GM04504 (cell line): ENCODE measurements at regions not wholly inside any gene's neighbourhood (a gene's known extent, or its start where the extent isn't known, plus 50 kb on each side); places are given as distances from the start of the nearest gene placed in this dataset.
"Not testable (repeated sequence)": the region's sequence is repeated elsewhere in the genome, so short reads cannot be mapped to it uniquely, and the experiment has no call there.

Experiments
- DNase-seq: peaks from one replicate; pipeline ENCODE4 v3.0.0-alpha.2; 2012; ENCODE audit warnings: low read depth

DNA sequence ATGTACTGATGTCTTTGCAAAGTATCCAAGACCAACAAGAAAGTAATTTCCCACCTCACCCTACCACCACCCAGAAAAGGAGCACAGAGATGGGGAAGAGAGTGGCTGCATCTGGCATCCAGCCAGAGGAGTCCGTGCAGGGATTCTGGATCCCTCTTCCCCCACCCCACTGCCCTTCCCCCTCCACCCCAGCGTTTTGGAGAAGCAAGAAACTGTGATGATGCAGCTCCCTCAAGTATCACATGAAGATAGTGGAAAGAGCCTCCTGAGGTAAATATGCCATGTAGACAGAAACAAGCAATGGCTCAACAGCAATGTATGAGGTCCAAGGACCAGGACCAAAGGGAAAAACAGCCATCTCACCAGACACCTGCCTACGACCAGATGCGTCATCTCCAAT lies 153.8 kb downstream of the DEPDC1B start:
- DNase-seq = no peak

- DNase-seq = no peak
Observed at GRCh38 chr5:60545551-60545950, 154.4 kb downstream of the DEPDC1B start.

DNA sequence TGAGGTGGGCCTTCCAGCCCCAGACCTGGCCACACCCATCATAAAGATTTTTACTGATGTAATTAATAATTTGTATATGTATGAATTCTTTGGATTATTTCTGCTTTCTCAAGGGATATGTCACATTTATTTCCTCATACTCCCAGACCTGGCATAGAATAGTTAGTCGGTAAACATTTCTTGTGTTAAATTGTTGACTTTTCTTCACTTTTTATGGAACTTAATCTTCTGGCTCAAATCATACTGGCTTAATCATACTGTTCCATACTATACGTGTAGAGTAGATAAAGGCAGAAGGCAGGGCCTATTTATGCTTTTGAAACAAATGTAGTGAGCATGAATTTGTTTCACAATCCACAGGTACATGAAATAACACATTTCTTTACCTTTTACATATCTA lies 155.8 kb downstream of the DEPDC1B start:
- DNase-seq = no peak

DNA sequence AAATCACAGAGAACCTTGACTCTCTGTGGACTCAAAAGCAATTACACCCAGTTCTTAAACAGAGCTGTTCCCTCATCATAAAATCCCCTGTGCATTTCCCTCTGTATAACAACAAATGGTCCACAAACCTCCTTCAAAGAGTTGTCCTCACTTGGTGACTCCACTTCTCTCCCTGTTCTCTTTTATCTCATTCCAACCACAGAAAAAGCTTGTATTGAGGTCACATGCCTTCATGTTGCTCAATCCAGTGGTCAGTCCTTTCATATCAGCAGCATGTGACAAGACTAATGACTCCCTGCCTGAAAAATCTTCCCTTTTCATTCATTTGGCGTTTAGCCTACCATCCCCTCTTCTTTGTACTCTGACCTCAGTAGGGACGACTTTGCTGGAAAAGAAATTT lies 158.0 kb downstream of the DEPDC1B start:
- no peak for DNase-seq

- DNase-seq = no peak
Observed at GRCh38 chr5:60540856-60541805, 158.8 kb downstream of the DEPDC1B start.

- DNase-seq = no peak
Observed at GRCh38 chr5:60538955-60539866, 160.8 kb downstream of the DEPDC1B start.

DNA sequence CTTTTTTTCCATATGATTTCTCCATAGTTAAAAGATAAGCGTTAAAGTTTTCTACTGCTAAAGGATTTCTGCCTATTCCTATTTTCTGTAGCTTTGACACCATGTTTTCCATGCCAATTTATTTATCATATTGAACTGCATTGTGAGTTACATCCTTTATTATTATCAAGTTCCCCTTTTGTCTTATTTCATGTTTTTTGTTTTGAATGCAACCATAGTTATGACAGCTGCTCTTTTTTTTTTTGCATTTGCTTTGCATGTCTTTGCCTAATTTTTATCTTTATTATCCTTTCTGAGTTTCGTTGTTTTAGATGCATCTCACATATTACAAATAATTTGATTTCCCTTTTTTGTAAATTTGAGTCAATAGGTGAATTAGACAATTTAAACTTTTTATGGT lies 161.5 kb downstream of the DEPDC1B start:
- no peak for DNase-seq

DNA sequence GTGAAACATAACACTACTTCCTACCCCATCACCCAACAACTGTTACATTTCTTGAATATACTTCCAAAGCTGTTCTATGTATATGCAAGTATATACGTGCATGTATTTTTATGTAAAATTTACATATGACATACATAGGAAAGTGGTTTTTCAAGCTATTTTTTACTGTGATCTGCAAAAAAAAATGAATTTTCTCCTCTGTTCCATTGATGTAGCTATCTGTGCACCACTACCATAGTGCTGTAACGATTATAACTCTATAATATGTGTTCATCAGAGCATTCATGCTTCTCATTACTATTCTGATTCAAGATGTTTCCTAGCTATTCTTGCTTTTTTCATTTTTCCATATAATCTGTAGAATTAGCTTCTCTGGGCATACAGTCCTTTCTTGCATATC lies 164.0 kb downstream of the DEPDC1B start:
- DNase-seq = no peak

DNA sequence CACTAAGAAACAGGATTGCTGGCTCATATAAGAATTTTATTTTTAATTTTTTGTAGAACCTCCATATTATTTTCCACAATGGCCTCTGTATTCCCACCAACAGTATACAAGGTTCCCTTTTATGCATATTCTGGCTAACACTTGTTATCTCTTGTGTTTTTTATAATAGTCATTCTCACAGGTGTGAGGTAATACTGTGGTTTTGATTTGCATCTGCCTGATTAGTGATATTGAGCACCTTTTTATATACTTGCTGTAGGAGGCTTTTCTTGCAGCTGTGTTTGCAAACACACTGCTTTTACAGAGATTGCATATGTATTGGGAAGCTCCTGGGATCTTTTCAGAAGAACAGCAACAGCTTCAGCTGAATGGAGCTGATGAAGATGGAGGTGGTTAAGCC lies 164.8 kb downstream of the DEPDC1B start:
- DNase-seq = no peak

GRCh38 chr5:60533789-60534188 lies 166.2 kb downstream of the DEPDC1B start:
- DNase-seq = no peak

- not testable (repeated sequence) for DNase-seq
Observed at GRCh38 chr5:60532796-60533195, 167.2 kb downstream of the DEPDC1B start.

DNA sequence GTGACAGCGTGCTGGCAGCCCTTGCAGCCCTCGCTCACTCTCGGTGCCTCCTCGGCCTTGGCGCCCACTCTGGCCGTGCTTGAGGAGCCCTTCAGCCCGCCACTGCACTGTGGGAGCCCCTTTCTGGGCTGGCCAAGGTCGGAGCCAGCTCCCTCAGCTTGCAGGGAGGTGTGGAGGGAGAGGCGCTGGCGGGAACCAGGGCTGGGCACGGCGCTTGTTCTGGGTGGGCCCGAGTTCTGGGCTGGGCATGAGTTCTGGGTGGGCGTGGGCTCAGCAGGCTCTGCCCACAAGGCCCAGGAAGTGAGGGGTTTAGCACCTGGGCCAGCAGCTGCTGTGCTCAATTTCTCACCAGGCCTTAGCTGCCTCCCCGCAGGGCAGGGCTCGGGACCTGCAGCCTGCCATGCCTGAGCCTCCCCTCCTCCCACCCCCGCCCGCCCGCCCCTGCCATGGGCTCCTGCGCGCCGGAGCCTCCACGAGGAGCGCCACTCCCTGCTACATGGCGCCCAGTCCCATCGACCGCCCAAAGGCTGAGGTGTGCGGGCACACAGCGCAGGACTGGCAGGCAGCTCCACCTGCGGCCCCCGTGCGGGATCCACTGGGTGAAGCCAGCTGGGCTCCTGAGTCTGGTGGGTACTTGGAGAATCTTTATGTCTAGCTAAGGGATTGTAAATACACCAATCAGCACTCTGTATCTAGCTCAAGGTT lies 169.7 kb downstream of the DEPDC1B start:
- not testable (repeated sequence) for DNase-seq

DNA sequence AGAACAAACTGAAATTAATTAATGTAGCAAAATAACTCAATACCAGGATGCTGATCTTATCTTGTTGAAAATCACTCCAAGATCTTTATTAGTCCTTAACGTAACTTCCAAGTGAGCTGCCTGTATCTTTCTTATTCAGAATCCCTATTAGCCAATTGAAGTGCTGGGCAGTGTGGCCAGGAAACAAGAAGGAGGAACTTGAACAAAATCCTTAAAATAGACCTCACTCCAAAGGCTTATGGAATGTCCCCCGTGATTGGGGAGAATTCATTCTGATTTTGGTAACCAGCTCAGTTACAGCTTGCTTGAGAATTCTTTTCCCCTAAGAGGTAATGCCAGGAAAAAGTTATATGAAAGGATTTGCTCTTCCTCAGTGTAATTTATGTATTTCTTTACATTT lies 171.0 kb downstream of the DEPDC1B start:
- no peak for DNase-seq

- no peak for DNase-seq
Observed at GRCh38 chr5:60527072-60527471, 172.9 kb downstream of the DEPDC1B start.

GRCh38 chr5:60526336-60526875 lies 173.6 kb downstream of the DEPDC1B start:
- no peak for DNase-seq

- DNase-seq = no peak
Observed at GRCh38 chr5:60522292-60522905, 177.6 kb downstream of the DEPDC1B start.

DNA sequence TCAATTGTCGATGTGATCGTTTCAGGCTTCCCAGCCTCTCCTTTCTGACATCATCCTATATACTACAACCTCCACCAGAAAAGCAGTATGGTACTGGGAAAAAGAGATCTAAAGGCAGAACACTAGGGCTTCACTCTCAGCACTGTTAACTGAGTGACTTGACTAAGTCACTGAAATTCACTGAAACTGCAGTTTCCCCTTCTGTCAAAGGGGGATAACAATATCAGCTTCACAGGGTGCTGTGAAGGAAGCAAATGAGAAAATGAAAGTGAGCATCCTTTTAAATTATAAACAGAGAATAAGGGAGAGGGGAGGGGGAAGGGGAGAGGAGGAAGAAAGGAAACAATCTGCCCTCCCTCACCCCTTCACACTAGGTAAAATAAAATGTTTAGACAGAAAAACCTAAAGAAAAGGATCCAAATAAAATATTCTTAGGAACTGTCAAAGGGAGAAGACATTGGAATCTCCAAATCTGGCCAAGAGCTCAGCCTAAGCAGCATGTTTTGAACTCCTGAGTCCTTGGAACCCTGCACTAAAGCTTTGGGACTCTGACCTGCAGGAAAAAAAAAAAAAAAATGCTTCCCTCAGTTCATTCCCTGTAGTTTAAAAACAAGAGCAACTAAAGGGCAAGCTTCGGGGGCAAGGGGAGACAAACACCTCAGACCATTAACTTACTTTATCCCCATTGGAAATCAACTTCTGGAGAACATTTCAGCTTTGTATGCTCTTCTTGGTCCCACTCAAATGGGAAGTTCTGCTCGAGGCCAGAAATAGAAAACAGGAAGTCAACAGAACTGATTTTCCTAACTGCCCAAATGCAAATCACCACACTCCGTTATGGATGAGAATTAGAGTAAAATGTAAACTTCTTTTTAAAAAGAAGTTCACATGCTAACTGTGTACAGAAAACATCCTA lies 178.3 kb downstream of the DEPDC1B start:
- DNase-seq = no peak

DNA sequence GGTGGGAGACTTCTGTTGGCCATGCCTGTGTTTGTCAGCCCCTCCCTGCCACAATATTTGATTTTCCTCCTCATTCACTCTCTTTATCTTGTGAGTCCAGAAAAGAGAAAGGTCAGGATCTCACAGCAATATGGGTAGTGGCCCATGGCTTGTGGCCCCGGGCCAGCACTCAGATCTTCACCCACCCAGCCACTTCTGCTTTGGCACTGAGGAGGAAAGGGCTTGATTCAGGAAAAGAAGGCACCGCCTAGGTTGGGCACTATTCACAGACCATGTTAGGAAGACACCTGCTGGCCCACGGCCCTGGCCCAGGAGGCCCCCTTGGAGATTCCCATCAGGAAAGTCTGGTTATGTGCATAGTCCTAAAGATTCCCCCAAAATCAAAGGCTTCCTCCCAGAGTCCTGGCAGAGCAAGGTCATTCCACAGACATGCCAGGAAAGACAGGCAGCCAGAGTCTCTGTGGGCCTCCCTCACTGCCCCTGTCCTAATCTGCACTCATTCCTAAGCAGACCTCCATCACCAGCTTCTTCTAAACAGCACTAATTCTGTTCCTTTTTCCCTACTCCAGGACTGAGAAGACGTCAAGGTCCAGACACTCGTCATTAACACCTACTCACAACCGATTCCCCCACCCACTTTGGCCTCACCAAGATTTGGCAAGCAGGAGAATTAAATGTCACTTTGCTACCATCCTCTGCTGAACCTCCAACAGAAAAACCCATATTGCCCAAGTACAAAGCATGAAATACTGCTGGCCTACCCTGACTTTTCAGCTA lies 179.3 kb downstream of the DEPDC1B start:
- DNase-seq = no peak

DNA sequence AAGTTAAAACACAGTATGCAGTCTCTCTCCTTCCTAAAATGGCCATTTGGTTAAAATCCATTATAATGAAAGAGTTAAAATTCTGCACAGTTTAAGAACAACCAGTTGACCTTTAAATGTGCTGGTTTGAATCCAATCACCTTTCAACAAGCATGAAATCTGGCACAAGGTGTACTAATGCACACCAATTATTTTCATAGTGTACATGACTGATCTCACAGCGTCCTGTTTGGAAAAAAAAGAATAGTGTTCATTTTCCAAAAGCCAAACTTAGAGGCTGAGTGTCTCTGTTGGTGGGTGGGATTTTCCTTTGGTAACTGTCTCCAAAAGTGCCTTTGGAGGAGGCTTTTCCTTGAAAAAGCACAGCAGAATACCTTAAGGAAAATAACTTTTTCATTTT lies 180.6 kb downstream of the DEPDC1B start:
- no peak for DNase-seq

DNA sequence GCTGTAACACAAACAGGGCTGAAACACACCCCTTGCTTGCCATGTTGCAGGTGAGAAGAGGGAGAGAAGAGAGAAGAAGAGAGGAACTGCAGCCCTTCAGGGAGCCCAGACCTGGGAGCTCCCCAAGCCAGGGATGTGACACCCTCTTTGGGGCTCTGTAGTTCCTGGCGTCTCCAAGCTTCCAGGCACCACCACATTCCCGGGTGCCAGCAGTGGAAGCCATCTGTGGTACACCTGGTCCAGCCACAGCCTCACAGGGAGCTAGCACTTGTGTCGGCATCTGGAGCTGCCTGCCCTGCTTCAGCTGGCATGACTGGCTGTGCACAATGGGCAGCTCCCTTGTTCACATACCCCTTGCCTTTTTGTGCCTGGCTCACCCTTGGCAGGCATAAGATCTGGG lies 182.1 kb downstream of the DEPDC1B start:
- DNase-seq = no peak
